Liver (tissue), 8 donors: ENCODE measurements at regions not wholly inside any gene's neighbourhood (a gene's known extent, or its start where the extent isn't known, plus 50 kb on each side); places are given as distances from the start of the nearest gene placed in this dataset.

Experiments used
- DNase-seq: peaks from one replicate; pipeline ENCODE4 v3.0.0-alpha.2; 2017; ENCODE audit warnings: low spot score
- H3K27ac ChIP-seq, 2 donors: one replicate each; pipeline ENCODE4 v1.7.0; 2013; ENCODE audit warnings: inconsistent platforms in 2 of 2, low read length in 2 of 2, control low read depth in 1 of 2, low read depth in 1 of 2, mild to moderate bottlenecking in 1 of 2
- H3K27me3 ChIP-seq, 4 donors: one replicate each; pipeline versions ENCODE4 v1.6.1 to v1.7.0; 2013; ENCODE audit warnings: low read length in 3 of 4, inconsistent platforms in 1 of 4, mild to moderate bottlenecking in 1 of 4, moderate library complexity in 1 of 4; ENCODE audit not compliant: control insufficient read depth in 4 of 4, insufficient read depth in 4 of 4
- H3K36me3 ChIP-seq, 4 donors: one replicate each; pipeline versions ENCODE4 v1.6.1 to v1.7.0; 2013; ENCODE audit warnings: low read length in 3 of 4, mild to moderate bottlenecking in 3 of 4, low read depth in 1 of 4, moderate library complexity in 1 of 4; ENCODE audit not compliant: control insufficient read depth in 4 of 4, insufficient read depth in 3 of 4
- H3K4me1 ChIP-seq, 4 donors: one replicate each; pipeline versions ENCODE4 v1.6.1 to v1.7.0; 2013; ENCODE audit warnings: low read length in 3 of 4, mild to moderate bottlenecking in 3 of 4, moderate library complexity in 1 of 4; ENCODE audit not compliant: control insufficient read depth in 4 of 4, insufficient read depth in 4 of 4
- H3K4me3 ChIP-seq, 3 donors: one replicate each; pipeline versions ENCODE4 v1.6.1 to v1.7.0; 2013; ENCODE audit warnings: low read length in 3 of 3, control low read depth in 1 of 3, low read depth in 1 of 3, mild to moderate bottlenecking in 1 of 3
- H3K9ac ChIP-seq, 2 donors: one replicate each; pipeline ENCODE4 v1.7.0; 2013; ENCODE audit warnings: low read length in 2 of 2, mild to moderate bottlenecking in 2 of 2, moderate library complexity in 2 of 2, control low read depth in 1 of 2, low read depth in 1 of 2
- H3K9me3 ChIP-seq, 4 donors: one replicate each; pipeline versions ENCODE4 v1.6.1 to v1.7.0; 2013; ENCODE audit warnings: low read length in 3 of 4; ENCODE audit not compliant: control insufficient read depth in 4 of 4
- ATF3 ChIP-seq: IDR thresholded peaks from 2 replicates; pipeline ENCODE4 v1.6.1; 2016; ENCODE audit warnings: antibody characterized with exemption
- CTCF ChIP-seq: fragments of 150-350 bp; IDR thresholded peaks from 2 replicates; pipeline ENCODE4 v1.5.1; 2017; ENCODE audit warnings: improper control_type of control experiment, low read depth, low read length; ENCODE audit not compliant: missing input control
- EGR1 ChIP-seq, 2 donors: IDR thresholded peaks; 2 replicates each; pipeline ENCODE4 v1.6.1; 2016 to 2018; ENCODE audit warnings: antibody characterized with exemption in 2 of 2, low read depth in 2 of 2
- FOXA1 ChIP-seq: IDR thresholded peaks from 2 replicates; pipeline ENCODE4 v1.6.1; 2016; ENCODE audit warnings: antibody characterized with exemption
- FOXA2 ChIP-seq: IDR thresholded peaks from 2 replicates; pipeline ENCODE4 v1.6.1; 2016; ENCODE audit warnings: antibody characterized with exemption
- GABPA ChIP-seq, 2 donors: IDR thresholded peaks in 1 of 2; conservative IDR thresholded peaks in 1 of 2; 2 replicates each; pipeline ENCODE4 v1.6.1; 2016; ENCODE audit warnings: antibody characterized with exemption in 2 of 2, mild to moderate bottlenecking in 1 of 2, moderate library complexity in 1 of 2
- HNF4A ChIP-seq, 2 donors: conservative IDR thresholded peaks; 2 replicates each; pipeline ENCODE4 v1.6.1; 2016; ENCODE audit warnings: antibody characterized with exemption in 2 of 2, mild to moderate bottlenecking in 2 of 2
- HNF4G ChIP-seq: IDR thresholded peaks from 2 replicates; pipeline ENCODE4 v1.6.1; 2016; ENCODE audit warnings: antibody characterized with exemption
- JUND ChIP-seq, 2 donors: IDR thresholded peaks; 2 replicates each; pipeline ENCODE4 v1.6.1; 2016; ENCODE audit warnings: antibody characterized with exemption in 2 of 2
- MAX ChIP-seq: IDR thresholded peaks from 2 replicates; pipeline ENCODE4 v1.6.1; 2016; ENCODE audit warnings: antibody characterized with exemption
- NR2F2 ChIP-seq: IDR thresholded peaks from 2 replicates; pipeline ENCODE4 v1.6.1; 2016; ENCODE audit warnings: antibody characterized with exemption
- RAD21 ChIP-seq, 2 donors: IDR thresholded peaks; 2 replicates each; pipeline ENCODE4 v1.6.1; 2016; ENCODE audit warnings: antibody characterized with exemption in 2 of 2, mild to moderate bottlenecking in 2 of 2
- REST ChIP-seq: IDR thresholded peaks from 2 replicates; pipeline ENCODE4 v1.6.1; 2016; ENCODE audit warnings: antibody characterized with exemption, mild to moderate bottlenecking
- RXRA ChIP-seq, 2 donors: IDR thresholded peaks; 2 replicates each; pipeline ENCODE4 v1.6.1; 2017 to 2018; ENCODE audit warnings: antibody characterized with exemption in 2 of 2, mild to moderate bottlenecking in 1 of 2
- SP1 ChIP-seq: IDR thresholded peaks from 2 replicates; pipeline ENCODE4 v1.6.1; 2018; ENCODE audit warnings: antibody characterized with exemption, mild to moderate bottlenecking
- TAF1 ChIP-seq: conservative IDR thresholded peaks from 2 replicates; pipeline ENCODE4 v1.6.1; 2016; ENCODE audit warnings: antibody characterized with exemption, mild to moderate bottlenecking
- YY1 ChIP-seq: IDR thresholded peaks from 2 replicates; pipeline ENCODE4 v1.6.1; 2016; ENCODE audit warnings: antibody characterized with exemption, mild to moderate bottlenecking
- ZBTB33 ChIP-seq: IDR thresholded peaks from 2 replicates; pipeline ENCODE4 v1.6.1; 2016; ENCODE audit warnings: antibody characterized with exemption
- WGBS: extraction: QIAGEN DNeasy Blood & Tissue Kit; methylation state at CpG from one replicate; pipeline ENCODE4 v1.1.7; 2013; 5-methylcytosine and 5-hydroxymethylcytosine counted together
- donor health status: healthy.
- donor health status: healthy.
- donor health status: healthy.
- donor health status: healthy.
- donor health status: healthy.

- 74% methylated on average over 6 of the region's 6 CpGs for WGBS
- H3K9ac ChIP-seq, result no peak overlapping the region
- H3K4me1 ChIP-seq, result no peaks in the 10 kb centered on the region
- H3K9me3 ChIP-seq, result no peaks in the 10 kb centered on the region
- no peak for DNase-seq
- no peaks in the 10 kb centered on the region for H3K27me3 ChIP-seq
- TF ChIP-seq REST (no peak), ZBTB33 (no peak), NR2F2 (no peak), HNF4G (no peak), RAD21 (IDR thresholded peaks at IDR 0.05) (no peak), JUND (IDR thresholded peaks at IDR 0.05) (no peak), GABPA (IDR thresholded peaks at IDR 0.05 in 1 of 2, conservative IDR thresholded peaks at IDR 0.05 in 1 of 2) (no peak), HNF4A (conservative IDR thresholded peaks at IDR 0.05) (no peak), MAX (no peak), EGR1 (IDR thresholded peaks at IDR 0.05; ENCODE audit: low read depth in 2 of 2) (no peak), RXRA (IDR thresholded peaks at IDR 0.05) (no peak), TAF1 (no peak), CTCF (no peak), SP1 (no peak), FOXA1 (no peak)
- H3K36me3 ChIP-seq, result no peaks in the 10 kb centered on the region
- H3K4me3 ChIP-seq, result no peak overlapping the region
- no peak overlapping the region for H3K27ac ChIP-seq
Observed at GRCh38 chr5:175261037-175261436, 182.9 kb downstream of the DRD1 start.

- Histone ChIP-seq H3K36me3 (no peaks in the 10 kb centered on the region), H3K4me3 (no peak overlapping the region), H3K27me3 (no peaks in the 10 kb centered on the region), H3K9me3 (no peaks in the 10 kb centered on the region), H3K9ac (no peak overlapping the region), H3K27ac (no peak overlapping the region), H3K4me1 (no peaks in the 10 kb centered on the region)
- no peak for DNase-seq
- TF ChIP-seq FOXA1, result no peak
- TF ChIP-seq CTCF, result no peak
- no peak for TF ChIP-seq REST
- TF ChIP-seq ATF3, result no peak
- no peak for TF ChIP-seq FOXA2
- TF ChIP-seq HNF4G, result no peak
- no peak for TF ChIP-seq JUND (IDR thresholded peaks at IDR 0.05)
- TF ChIP-seq GABPA (IDR thresholded peaks at IDR 0.05 in 1 of 2, conservative IDR thresholded peaks at IDR 0.05 in 1 of 2), result no peak
- TF ChIP-seq TAF1, result no peak
- TF ChIP-seq MAX, result no peak
- TF ChIP-seq YY1, result no peak
- WGBS, result 73% methylated on average over 1 of the region's 1 CpG
Observed at GRCh38 chr5:175257847-175258194, 186.2 kb downstream of the DRD1 start.
